Spleen (tissue), 7 donors: ENCODE measurements at regions not wholly inside any gene's neighbourhood (a gene's known extent, or its start where the extent isn't known, plus 50 kb on each side); places are given as distances from the start of the nearest gene placed in this dataset.

Experiments used
- POLR2A ChIP-seq, 3 donors: fragments of 450-650 bp; IDR thresholded peaks; one replicate each; pipeline ENCODE4 v1.5.1; 2017; ENCODE audit warnings: antibody characterized with exemption in 3 of 3, mild to moderate bottlenecking in 1 of 3
- TF ChIP-seq, protein P1 (sequence below), 11 experiments: fragments of 200-600 bp in 7 of 11; fragments of 450-650 bp in 4 of 11; sonication (generic) in 4 of 11; IDR thresholded peaks in 8 of 11; conservative IDR thresholded peaks in 3 of 11; 1 replicate in 7 of 11; 2 replicates in 4 of 11; pipeline versions ENCODE4 v1.4.0 to v1.8.0; 2016 to 2021; ENCODE audit warnings: antibody characterized with exemption in 11 of 11, inconsistent platforms in 4 of 11, mild to moderate bottlenecking in 1 of 11
- donor health status: DM: no; HTN: no; CAD: no; lungs with moderate emphysema.
- donor health status: DM: no; HTN: no; CAD: no.
- donor health status: DM: no; HTN: no; CAD: no.

DNA sequence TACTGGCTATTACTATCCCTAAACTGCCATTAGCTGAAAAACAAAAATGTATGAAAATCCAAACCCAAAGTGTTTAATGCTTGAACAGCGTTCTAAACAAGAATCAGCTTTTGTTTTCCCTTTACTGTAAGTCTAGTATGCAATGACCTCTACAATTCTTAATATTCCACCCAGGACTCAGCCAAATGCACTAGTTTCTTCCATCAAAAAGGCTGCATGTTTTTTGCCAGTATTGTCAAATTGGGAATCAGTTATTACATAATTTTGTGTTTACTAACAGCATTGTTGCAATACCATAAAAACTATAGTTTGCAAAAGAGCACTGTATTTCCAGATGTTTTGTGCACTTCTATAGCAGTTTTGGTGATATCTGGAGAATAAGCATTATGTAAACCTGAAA lies 634.5 kb downstream of the LTN1 start:
- TF ChIP-seq, protein P1, sequence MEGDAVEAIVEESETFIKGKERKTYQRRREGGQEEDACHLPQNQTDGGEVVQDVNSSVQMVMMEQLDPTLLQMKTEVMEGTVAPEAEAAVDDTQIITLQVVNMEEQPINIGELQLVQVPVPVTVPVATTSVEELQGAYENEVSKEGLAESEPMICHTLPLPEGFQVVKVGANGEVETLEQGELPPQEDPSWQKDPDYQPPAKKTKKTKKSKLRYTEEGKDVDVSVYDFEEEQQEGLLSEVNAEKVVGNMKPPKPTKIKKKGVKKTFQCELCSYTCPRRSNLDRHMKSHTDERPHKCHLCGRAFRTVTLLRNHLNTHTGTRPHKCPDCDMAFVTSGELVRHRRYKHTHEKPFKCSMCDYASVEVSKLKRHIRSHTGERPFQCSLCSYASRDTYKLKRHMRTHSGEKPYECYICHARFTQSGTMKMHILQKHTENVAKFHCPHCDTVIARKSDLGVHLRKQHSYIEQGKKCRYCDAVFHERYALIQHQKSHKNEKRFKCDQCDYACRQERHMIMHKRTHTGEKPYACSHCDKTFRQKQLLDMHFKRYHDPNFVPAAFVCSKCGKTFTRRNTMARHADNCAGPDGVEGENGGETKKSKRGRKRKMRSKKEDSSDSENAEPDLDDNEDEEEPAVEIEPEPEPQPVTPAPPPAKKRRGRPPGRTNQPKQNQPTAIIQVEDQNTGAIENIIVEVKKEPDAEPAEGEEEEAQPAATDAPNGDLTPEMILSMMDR (IDR thresholded peaks at IDR 0.05 in 8 of 11, conservative IDR thresholded peaks at IDR 0.05 in 3 of 11): no peak
- TF ChIP-seq POLR2A (IDR thresholded peaks at IDR 0.05): no peak
